Heart right ventricle (tissue), 16 donors: ENCODE measurements at regions not wholly inside any gene's neighbourhood (a gene's known extent, or its start where the extent isn't known, plus 50 kb on each side); places are given as distances from the start of the nearest gene placed in this dataset.

Source experiments
- ATAC-seq, 8 donors: fragments of 200-7000 bp; cut with Tn5 transposase; one replicate each; pipeline ENCODE4 v1.9.1; 2020; ENCODE audit warnings: mild to moderate bottlenecking in 8 of 8, moderate library complexity in 8 of 8, moderate number of reproducible peaks in 1 of 8
- DNase-seq, 2 donors: peaks; one replicate each; pipeline ENCODE4 v3.0.0-alpha.2; 2020
- H3K27ac ChIP-seq, 10 donors: fragments of 200-600 bp; sonication (generic) in 2 of 10; one replicate each; pipeline versions ENCODE4 v1.5.0 to v1.8.0; 2020 to 2022; ENCODE audit warnings: mild to moderate bottlenecking in 3 of 10
- H3K27me3 ChIP-seq, 7 donors: fragments of 200-600 bp; one replicate each; pipeline ENCODE4 v1.8.0; 2021 to 2022; ENCODE audit warnings: mild to moderate bottlenecking in 2 of 7
- H3K36me3 ChIP-seq, 9 donors: fragments of 200-600 bp; sonication (generic) in 1 of 9; one replicate each; pipeline versions ENCODE4 v1.5.0 to v1.8.0; 2020 to 2022; ENCODE audit warnings: mild to moderate bottlenecking in 2 of 9
- H3K4me1 ChIP-seq, 9 donors: fragments of 200-600 bp; sonication (generic) in 1 of 9; one replicate each; pipeline versions ENCODE4 v1.5.0 to v1.8.0; 2020 to 2022; ENCODE audit warnings: mild to moderate bottlenecking in 4 of 9
- H3K4me3 ChIP-seq, 10 donors: fragments of 200-600 bp; sonication (generic) in 2 of 10; one replicate each; pipeline versions ENCODE4 v1.5.0 to v1.8.0; 2020 to 2022; ENCODE audit warnings: mild to moderate bottlenecking in 7 of 10, moderate library complexity in 2 of 10
- H3K9me3 ChIP-seq, 11 donors: fragments of 200-600 bp in 10 of 11; sonication (generic) in 2 of 11; one replicate each; pipeline versions ENCODE4 v1.5.0 to v1.8.0; 2013 to 2022; ENCODE audit warnings: mild to moderate bottlenecking in 2 of 11, control low read depth in 1 of 11, moderate library complexity in 1 of 11
- CTCF ChIP-seq, 9 donors: fragments of 200-600 bp; sonication (generic) in 2 of 9; IDR thresholded peaks; one replicate each; pipeline versions ENCODE4 v1.5.0 to v1.8.0; 2021 to 2022; ENCODE audit warnings: antibody characterized with exemption in 9 of 9, mild to moderate bottlenecking in 5 of 9, moderate library complexity in 1 of 9
- WGBS, 2 donors: extraction: QIAGEN DNeasy Blood & Tissue Kit; methylation state at CpG; one replicate each; pipeline ENCODE4 v1.1.7; 2013; ENCODE audit warnings: inconsistent platforms in 1 of 2; 5-methylcytosine and 5-hydroxymethylcytosine counted together
- intact Hi-C, 10 donors: fragments of 100-400 bp; cut with DNase I; formaldehyde crosslinking; loops; one replicate each; pipeline versions ENCODE4 v1.11.1 to v1.14.2; 2022
- donor health status: Arrhythmogenic right ventricular cardiomyopathy.
- donor health status: ischemic (EF 13 %, LVEDD 7.1; RV severe dilation, severe dysfunction).
- donor health status: healthy with polysubstance abuse.
- donor health status: DM: no; HTN: yes; CAD: no.
- donor health status: DM: no; HTN: no; CAD: no.
- donor health status: ischemic (EF 25% LVEDD 6.9; RV normal size, moderate dysfunction).
- donor health status: ischemic (EF 25% LVEDD 5.7; RV mildly dilated, moderate dysfunction).
- donor health status: healthy.
- donor health status: DM: yes; HTN: yes; CAD: no.
- donor health status: Ischemic cardiomyopathy.
- donor health status: ischemic (EF 35%, LVEDD 5.7; RV mildly dilated, moderate dysfunction).
- donor health status: nonischemic (EF 11% LVEDD 7.7; RV severe dilation, severe dysfunction).
- donor health status: DM: yes; HTN: yes; CAD: no.
- donor health status: PGD.
- donor health status: ischemic (EF 29% LVEDD 5.4; RV normal size, mild dysfunction).
- donor health status: nonischemic (EF 23%, LVEDD 6.1; RV moderate dilation, normal function).

GRCh38 chr6:41494212-41495110 is 51.7 kb upstream of the FOXP4 start:
- WGBS, 2 donors, result 42 to 44% methylated on average over 16 of the region's 16 CpGs
- H3K27me3 ChIP-seq, result peaks cover 0 to 46% (median 17%) of the 10 kb centered on the region in 7 donors
- no peak for DNase-seq
- H3K9me3 ChIP-seq, result no peaks in the 10 kb centered on the region
- no peak overlapping the region for H3K27ac ChIP-seq
- intact Hi-C loops, result no loop called here
- no peaks in the 10 kb centered on the region for H3K36me3 ChIP-seq
- peaks cover 0 to 3% (median 0%) of the 10 kb centered on the region in 9 donors for H3K4me1 ChIP-seq
- H3K4me3 ChIP-seq, result no peak overlapping the region
- no peak for ATAC-seq
- TF ChIP-seq CTCF (IDR thresholded peaks at IDR 0.05), result no peak
